ENCODE measurements at regions not wholly inside any gene's neighbourhood (a gene's known extent, or its start where the extent isn't known, plus 50 kb on each side); places are given as distances from the start of the nearest gene placed in this dataset.

DNA sequence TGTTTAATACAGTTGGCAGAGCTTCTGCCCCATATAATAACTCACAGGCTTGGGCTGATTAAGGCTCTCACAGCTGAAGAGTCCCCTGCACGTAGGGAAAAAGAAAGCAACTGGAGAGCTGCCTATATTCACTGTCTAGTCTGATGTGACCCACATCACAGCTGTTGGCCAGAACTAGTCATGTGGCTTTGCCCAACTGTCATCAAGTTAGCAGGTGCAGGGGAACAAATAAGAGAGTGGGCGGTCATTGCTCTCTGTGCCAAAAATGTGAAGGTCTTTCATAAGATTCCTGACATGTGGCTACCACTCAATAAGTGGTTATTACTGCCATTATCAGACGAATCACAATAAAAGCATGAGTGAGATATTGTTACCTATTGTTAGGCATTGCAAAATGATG, 665.2 kb downstream of the DOK5 start:
- TF ChIP-seq, protein P1, sequence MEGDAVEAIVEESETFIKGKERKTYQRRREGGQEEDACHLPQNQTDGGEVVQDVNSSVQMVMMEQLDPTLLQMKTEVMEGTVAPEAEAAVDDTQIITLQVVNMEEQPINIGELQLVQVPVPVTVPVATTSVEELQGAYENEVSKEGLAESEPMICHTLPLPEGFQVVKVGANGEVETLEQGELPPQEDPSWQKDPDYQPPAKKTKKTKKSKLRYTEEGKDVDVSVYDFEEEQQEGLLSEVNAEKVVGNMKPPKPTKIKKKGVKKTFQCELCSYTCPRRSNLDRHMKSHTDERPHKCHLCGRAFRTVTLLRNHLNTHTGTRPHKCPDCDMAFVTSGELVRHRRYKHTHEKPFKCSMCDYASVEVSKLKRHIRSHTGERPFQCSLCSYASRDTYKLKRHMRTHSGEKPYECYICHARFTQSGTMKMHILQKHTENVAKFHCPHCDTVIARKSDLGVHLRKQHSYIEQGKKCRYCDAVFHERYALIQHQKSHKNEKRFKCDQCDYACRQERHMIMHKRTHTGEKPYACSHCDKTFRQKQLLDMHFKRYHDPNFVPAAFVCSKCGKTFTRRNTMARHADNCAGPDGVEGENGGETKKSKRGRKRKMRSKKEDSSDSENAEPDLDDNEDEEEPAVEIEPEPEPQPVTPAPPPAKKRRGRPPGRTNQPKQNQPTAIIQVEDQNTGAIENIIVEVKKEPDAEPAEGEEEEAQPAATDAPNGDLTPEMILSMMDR (IDR thresholded peaks at IDR 0.05): no peak
- no peak for TF ChIP-seq POLR2A (IDR thresholded peaks at IDR 0.05)
